ENCODE measurements at regions not wholly inside any gene's neighbourhood (a gene's known extent, or its start where the extent isn't known, plus 50 kb on each side); places are given as distances from the start of the nearest gene placed in this dataset.
A peak's percentile ranks its signal among the peaks of the same experiment; 100 is the strongest.

DNA sequence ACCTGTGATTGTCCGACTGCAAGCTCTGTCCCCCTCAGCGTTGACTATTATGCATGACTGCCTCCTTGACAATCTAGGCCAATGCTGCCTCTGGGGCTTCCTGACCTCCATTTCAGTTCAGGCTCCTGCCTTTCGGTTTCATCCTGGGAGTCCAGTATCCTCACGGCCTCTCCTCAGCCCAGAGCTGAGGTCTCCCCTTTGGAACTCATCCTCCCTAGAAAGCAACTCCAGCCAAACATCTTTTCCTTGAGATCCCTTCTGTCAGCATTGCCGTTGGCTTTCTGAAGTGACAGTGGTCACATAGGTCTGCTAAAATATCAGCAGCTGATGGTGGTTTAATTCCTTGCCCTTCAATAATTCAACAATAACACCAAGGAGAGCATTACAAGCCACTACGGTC, 519.1 kb upstream of the NBEA start:
- no peak for DNase-seq

DNA sequence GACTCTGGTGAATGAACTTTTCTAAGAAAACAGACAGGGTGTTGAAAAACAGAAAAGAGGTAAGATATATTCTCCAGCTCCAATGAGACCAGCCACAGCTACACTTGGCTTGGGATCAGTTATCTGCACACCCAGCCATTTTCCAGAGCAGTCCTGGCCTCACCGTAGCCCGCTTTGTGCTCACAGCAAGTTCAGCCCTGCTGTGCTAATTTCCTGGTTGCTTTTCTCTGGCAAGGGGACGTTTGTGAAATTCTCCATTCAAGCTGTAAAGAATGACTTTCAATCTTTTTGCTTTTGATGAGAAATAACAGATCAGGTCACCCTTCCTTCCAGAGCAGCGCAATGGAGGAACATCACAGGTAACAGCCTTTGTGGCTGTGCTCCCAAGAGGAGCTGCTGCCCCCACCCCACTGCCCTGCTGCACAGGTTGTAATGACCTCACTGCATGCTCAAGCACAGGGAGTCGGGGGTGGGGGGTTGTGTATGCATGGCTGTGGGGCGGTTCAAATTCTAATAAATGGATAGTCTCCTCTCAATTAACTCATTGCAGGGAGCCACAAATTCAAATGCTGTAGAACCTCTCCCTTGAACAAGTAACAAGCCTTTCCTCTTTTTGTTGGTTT, 516.6 kb upstream of the NBEA start:
- DNase-seq: no peak

DNA sequence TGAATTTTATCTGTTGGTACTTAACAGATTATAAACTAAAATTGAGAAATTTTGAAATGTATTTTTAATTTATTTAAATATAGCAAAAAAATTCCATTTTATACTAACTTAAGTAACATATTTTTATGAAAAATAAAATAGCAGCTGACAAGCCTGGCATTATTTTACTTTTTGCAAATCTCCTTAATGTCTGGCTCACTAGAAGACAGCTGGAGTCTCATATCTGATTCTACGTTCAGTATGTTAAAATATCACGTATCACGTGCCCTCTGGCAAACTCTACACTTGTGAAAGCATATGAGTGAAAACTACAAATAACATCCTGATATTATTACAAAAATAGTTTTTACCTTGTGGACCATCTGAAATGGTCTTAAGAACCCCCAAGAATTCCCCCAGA, 513.2 kb upstream of the NBEA start:
- no peak for DNase-seq

DNA sequence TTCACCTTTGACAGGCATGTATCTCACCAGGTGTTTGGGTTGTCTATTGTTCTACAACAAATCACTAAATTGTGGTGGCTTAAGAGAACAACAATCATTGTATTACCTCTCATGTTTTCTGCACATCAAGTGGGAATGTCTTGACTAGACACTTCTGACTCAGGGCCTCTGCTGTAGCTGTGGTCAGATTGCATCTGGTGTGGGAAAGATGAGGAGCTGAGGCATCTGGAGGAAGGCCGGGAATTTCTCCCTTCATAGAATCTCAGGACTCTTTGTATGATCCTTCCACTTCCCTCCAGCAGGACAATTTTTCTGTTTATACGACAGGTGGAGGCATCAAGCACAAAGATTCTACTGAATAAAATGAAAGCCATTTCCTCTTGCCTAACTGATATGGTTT, 511.8 kb upstream of the NBEA start:
- no peak for DNase-seq

DNA sequence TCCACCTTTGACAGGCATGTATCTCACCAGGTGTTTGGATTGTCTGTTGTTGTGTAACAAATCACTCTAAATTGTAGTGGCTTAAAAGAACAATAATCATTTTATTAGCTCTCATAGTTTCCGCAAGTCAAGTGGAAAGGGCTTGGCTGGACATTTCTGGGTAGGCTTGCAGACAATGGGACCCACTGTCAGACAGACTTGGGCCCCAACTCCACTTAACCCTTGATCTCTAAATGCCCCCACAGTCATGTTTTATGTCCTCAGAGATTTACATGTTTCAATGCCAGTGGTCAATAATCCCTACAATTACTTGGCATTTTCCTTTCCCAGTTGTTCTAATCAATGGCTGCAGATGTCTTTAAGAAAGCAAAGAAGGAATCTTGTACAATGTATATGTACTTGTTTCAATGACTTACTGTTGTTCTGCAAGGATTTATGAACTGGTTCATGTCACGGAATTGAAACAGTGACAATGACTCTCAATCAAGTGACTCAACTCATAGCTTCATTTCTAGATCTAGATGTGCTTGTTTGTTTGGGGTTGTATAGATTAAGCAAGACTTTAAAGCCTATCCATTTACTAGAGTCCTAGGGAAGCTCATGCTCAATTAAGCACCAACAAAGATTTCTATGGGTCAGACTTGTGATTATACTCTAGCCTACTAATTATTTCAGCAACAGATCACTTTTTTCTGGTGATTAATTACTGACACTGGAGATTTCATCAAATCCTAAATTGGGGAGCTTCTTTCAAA, 510.1 kb upstream of the NBEA start:
- no peak for DNase-seq

DNA sequence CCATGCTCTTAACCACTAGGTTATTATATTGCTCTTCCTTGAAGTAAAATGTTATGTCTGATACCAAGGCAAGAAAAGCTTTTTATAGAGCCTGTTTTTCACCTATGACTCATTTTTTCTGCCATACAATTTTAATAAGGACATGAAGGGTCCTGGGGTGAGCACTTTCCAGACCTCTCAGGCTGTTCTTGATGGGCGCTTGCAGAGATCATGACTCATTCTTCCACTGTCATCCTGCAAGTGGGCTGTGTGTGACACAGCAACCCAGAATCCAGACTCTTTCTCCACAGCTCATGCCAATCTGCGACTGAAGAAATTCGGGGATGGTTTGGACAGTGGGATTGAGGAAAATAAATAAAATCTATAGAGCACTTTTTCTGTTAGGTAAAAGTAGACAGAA, 506.7 kb upstream of the NBEA start:
- peak; percentile 27 for DNase-seq

DNA sequence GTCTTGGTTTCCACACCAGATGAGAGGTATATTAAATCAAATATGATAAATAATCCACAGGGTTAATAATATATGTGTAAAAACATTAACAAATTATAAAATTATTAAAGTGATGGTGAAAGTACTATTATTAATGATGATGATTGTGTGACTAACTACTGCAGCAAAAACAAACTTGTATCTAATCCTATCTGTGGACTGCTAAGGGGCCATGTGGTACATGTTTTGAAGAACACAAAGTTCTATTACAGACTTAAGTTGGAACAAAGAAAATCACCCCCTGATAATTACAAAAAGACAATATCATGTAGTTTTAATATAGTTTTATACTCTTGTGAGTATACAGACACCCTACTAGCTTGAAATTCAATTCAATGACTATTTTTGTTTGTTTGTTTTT, 504.2 kb upstream of the NBEA start:
- no peak for DNase-seq

DNA sequence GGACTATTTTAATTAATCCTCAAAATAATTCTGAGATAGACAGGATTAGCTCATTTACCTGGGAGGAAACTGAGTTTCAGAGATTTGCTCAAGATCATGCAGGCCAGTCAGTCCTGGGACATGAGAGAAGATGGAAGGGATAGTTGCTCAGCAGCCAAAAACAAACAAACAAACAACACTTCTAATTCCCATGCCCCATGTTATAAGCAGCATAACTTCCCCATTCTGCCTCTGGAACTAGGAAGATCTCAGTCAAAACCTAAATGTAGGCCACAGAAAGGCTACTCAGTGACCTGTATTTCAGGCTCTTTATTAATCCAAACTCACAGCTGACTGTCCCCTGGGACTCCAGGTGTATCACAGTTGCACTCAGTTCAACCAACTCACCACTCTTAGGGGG, 489.2 kb upstream of the NBEA start:
- DNase-seq: no peak

DNA sequence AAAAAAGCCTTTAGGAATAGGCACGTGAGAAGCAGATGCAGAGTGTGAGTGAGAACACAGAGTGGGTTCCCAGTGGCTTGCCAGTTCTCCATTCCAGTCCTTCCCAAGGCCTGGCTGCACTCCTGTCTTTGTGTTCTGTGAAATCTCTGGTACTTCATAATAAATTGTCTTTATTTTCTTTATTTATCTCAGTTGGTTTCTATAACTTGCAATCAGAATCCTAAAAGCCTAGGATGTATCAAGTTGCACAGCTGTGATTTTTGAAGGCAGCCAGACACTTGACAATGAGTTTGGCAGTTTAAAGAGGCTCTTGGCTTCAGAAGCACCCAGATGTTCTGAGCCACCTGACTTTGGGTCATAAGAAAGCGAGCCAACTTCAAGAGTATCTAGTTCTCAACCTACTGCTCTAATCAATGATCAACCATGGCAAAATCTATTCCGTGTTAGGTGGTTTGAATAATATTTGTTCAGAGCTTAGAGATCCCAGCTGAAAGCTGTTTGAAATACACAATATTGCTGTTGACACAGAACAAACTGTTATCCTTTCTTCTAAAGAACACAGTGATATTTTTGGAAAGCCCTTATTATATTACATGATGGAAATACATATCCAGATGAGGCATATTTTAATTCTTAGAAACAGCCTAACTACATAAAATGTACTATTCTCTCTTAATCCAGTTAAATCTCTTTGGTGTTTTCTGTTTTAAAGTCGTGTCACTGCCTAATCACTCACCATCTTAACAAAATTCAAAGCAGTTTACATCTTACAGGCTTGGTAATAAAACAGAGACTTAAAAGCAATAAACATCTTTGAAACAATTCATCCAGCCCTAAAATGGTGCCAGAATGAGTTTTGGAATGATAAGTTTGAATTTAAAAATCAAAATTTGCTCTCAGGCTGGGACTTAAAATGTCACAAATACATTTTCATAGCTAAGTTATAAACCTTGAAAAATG, 483.0 kb upstream of the NBEA start:
- DNase-seq: no peak

DNA sequence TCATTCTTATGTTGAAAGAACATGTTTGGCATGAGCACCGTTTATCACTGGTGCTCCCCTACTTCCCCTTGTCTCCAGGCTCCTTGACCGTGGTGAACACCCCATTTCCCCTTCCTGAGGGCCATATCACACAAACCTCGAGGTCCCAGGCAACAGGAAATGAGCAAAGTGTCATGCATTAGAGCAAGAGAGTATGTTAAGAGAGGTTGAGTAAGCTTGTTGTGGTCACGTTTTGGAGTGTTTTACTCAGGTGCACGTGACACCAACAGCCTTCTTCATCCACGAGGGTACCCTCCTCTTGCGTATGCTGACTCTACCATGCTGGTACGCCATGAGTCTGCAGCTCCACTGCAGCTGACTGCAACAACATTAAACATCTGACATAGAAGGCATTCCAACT, 482.2 kb upstream of the NBEA start:
- DNase-seq: no peak

DNA sequence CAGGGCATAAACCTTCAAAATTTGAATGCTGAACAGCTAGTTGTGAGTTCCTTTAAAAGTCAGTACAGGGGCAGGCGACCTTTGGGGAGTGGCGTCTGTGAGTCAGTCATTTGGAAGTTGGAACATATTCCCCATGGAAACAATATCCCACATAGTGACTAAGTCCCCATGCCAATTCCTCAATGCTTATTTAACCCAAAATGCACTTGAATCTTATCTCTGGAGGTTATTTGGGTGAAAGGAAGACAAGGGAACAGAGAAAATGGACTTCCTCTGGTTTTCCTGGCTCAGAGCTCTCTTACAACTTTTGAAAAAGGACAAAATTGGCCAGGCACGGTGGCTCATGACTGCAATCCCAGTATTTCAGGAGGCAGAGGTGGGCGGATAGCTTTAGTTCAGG, 479.2 kb upstream of the NBEA start:
- DNase-seq: no peak

DNA sequence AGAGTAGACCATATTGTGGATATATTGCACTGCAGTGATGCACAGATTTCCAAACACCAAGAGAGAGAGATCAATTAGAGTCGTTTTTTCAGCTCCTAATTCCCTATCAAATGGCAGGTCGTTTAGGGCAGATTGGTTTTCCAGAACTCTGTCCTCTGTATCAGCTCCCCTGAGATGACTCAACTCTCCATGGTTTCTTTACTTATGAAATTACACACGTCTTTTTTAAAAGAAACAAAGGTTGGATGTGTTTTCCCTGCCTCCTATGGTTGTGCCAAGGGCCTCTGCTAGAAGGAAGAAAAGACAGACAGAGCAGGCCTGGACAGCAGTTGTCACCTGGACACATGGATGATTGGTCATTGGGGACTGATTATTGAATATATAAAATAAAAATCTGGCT, 478.1 kb upstream of the NBEA start:
- DNase-seq: no peak

DNA sequence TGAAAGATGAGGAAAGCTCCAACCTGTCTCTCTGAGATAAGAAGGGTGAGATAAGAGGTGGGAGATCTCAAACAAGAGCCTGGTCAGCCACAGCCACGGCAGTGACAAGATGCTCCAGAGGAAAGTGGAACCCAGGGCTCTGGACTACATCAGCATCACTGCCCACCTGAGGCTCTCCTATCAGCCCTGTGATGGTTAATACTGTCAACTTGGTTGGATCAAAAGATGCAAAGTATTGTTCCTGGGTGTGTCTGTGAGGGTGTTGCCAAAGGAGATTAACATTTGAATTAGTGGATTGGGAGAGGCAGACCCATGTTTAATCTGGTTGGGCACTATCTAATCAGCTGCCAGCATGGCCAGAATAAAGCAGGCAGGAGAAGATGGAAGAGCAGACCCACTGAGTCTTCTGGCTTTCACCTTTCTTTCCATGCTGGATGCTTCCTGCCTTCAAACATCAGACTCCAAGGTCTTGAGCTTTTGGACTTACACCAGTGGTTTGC, 476.6 kb upstream of the NBEA start:
- no peak for DNase-seq

DNA sequence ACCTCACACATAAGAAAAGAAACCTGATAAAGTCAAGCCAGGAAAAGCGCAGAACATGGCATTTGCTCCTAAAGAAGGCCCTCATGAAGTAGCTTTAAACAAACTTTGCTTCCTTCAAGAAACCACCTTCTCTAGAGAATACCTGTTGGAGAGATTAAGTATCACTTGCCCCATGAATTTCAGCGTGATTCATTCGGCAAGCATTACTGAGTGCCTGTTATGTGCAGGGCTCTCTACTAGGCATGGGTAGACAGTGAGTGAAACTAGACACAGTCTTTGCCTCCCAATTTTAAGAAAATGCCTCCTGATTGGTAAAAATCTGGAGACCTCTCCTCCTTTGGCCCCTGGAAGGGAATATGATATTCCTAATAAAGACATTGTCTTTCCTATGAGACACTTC, 475.8 kb upstream of the NBEA start:
- DNase-seq: no peak

DNA sequence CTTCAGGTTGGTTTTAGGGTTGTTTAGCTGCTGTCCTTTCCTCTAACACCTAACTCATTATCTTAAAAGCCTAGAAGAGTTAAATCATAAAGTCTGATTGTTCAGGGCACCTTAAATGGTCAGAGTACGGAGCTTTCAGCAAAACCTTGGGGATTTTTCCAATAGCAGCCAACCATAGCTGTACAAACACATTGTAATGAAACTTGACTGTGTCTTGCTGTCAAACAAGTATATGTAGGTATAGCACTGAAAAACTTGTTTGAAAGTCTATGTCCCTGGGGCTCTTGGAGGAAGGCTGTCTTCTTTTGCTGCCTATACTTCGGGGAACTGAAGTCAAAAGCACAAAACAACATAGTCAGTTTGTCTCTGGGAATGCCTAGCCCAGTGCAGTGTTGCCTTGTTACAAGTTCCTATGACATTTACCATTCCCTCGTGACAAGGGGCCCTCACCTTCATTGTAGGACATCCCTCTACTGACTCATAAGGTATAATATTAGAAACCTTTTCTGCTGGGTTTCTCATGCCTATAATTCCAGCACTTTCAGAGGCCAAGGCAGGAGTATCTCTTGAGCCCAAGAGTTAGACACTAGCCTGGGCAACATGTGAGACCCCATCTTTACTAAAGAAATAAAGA, 474.5 kb upstream of the NBEA start:
- no peak for DNase-seq

DNA sequence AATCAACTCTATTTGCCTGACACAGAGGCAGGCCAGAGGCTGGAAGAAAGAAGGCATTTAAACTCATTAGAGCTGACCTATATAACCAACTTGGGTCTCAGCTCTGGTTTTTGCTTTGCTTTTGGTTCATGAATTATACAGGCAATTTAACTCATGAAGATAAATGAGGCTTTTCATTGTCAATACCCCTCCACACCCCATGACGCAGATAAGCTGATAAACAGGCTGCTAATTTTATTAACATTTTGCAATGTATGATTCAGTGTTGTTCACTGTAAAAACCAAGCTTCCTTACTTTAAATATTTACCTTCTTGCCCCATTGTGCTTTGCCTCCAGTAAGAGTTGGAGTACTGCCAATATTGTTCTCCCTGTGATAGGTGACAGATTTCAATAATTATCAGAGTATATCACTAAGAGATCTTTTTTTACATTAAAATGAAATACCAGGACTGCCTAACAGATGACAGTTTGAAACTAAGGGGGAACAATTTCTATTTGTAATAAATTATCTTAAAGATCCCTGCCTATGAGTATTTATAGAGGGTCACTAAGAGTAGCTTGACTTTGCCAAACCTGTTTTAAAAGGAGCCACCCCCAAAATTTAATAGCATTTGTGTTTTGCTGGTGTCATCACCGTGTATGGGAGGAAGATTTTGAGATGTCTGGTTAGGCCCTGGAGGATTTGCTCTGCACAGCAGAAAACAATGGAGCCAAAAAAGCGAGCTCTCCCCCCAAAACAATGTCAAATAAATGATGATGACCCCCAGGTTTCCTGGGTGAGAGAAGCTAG, 472.7 kb upstream of the NBEA start:
- DNase-seq: no peak

DNA sequence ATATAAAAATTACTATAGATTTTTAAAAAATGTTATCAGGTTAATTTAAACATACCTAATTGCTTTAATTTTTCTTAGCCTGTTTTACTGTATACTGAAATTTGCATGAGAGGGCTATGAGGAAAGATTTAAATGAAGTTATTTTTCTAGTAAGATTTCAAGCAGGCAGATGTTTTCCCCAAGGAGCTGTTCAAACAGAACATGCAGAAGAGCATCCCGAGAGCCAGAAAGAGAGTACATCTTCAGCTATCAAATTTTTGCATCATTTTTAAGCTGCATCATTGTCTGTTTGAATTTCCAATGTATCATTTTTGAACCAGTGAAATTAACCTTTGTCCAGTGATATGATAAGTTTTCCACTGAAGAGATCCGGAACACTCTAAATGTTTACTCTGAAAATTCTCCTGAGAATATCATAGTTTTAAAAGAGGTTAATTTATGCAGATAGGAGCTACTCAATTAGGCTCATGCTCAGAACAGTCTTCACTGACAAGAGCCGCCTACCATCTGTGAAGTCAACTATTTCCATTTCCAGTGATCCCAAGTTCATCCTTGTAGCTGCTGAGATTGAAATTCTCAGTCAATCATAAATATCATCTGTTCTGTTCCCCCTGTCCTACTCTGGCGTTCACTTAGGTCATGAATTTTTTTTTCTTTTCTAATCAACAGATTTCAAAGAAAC, 467.7 kb upstream of the NBEA start:
- no peak for DNase-seq

DNA sequence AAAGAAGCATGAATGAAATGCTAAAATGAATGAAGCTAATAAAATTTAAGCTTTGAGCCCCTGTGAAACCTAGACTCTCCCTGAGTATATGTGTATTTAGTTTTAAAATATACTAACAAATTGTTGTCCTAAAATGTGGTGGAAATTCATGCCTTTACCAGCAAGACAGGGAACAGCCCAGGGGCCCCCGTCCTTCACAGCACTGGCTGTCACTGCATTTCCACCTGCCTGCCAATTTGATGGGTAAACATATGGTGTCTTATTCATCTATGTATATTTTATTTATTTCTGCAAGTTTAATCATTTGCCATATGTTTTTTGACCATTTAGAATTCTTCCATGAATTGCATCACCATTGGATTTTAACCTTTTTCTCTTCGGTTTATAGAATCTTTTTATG, 463.7 kb upstream of the NBEA start:
- no peak for DNase-seq

DNA sequence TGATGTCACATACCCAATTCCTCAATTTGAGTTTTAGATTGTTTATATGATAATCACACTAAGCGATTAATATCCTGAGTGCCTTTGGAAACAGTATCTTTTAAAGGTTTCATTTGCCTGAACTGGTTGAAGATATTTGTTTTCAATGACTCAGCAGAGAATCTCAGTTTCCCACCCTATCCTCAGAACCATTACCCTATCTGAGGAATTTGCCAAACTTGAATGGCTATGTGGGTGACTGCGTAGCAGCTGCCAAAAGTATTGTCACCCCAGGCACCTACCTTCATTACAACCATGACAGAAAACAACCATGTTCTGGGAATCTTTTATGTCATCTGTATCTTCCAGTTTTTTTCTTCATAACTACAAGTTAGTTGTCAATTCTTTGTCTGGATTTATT, 440.1 kb upstream of the NBEA start:
- no peak for DNase-seq

DNA sequence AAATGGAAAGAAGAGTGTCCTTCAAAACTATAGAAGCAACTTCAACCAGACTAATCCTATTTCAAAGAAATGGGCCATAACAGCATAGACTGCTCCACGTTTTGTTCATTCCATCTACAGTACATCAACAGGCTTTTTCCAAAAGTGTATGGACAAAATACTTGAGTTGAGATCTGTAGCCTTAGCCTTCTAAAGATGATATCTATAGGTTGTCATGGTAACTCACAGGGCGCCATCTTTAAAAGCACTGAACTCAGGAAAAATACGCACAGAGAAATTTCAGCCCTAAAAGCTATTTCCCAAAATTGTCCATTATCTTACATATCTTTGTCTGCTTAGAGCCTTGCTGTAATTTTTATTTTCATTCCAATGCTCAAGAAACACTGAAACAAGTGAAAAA, 439.4 kb upstream of the NBEA start:
- DNase-seq: no peak

DNA sequence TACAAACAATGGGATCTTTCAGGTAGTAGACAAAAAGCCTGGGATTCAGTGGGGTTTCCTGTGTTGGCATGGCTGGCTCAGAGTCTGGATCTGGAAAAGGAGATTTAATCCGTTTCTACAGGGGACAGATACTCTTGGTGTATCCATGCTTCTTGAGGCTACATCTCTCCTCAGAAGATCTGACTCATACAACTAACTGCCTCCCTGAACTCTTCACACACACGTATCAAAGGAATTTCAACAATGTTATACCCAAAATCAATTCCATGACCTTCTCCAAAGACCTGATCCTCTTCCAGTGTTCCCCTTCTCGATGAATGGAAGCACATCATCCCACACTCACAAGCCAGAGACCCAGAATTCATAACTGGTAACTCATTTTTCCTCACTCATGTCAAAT, 435.3 kb upstream of the NBEA start:
- DNase-seq: no peak

DNA sequence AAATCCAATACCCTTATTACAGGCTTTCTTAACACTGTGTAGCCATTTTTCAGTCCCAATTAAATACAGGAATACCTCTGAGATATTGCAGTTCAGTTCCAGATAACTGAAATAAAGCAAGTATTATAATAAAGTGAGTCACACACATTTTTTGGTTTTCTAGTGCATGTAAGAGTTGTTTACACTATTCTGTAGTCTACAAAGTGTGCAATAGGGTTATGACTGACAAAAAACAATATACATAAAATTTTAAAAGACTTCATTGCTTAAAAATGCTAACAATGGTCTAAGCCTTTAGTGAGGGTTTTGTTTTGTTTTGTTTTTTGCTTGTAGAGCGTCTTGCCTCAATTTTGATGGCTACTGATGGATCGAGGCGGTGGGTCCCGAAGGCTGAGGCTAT, 434.4 kb upstream of the NBEA start:
- DNase-seq: no peak
